GM12873 (cell line): ENCODE measurements at regions not wholly inside any gene's neighbourhood (a gene's known extent, or its start where the extent isn't known, plus 50 kb on each side); places are given as distances from the start of the nearest gene placed in this dataset.

Source experiments
- CTCF ChIP-seq: IDR thresholded peaks from 2 replicates; pipeline ENCODE4 v1.5.1; 2012; ENCODE audit warnings: low read depth, mild to moderate bottlenecking, moderate library complexity, low read length, control low read depth; ENCODE audit not compliant: insufficient read depth; ENCODE audit errors: missing control alignments

GRCh38 chr5:100683881-100684280 is 148.7 kb downstream of the FAM174A start:
- TF ChIP-seq CTCF: no peak

GRCh38 chr5:100690036-100690560 is 154.9 kb downstream of the FAM174A start:
- TF ChIP-seq CTCF: no peak

- TF ChIP-seq CTCF: no peak
Measured at GRCh38 chr5:100691085-100691484, 155.9 kb downstream of the FAM174A start.

GRCh38 chr5:100691548-100691947 is 156.4 kb downstream of the FAM174A start:
- TF ChIP-seq CTCF: no peak

- TF ChIP-seq CTCF: no peak
Measured at GRCh38 chr5:100693481-100693880, 158.3 kb downstream of the FAM174A start.

- TF ChIP-seq CTCF: no peak
Measured at GRCh38 chr5:100694100-100694499, 158.9 kb downstream of the FAM174A start.

GRCh38 chr5:100697970-100698369 is 162.8 kb downstream of the FAM174A start:
- peak; percentile 30 for TF ChIP-seq CTCF
